OCI-LY7 (cell line): ENCODE measurements at regions not wholly inside any gene's neighbourhood (a gene's known extent, or its start where the extent isn't known, plus 50 kb on each side); places are given as distances from the start of the nearest gene placed in this dataset.

ENCODE experiments used
- BruUV-seq: library from RNA; stranded (reverse); fragments of 400-500 nt; replicated peaks from 2 replicates; lab custom pipeline; 2021; lab: Mats Ljungman, UMichigan
- CTCF ChIA-PET: fragments of 300-600 bp; sonication (Branson Sonifier 250); formaldehyde crosslinking; loops from one replicate; lab custom pipeline; 2022; ENCODE audit warnings: antibody characterized with exemption; ENCODE audit not compliant: unreplicated experiment; lab: Charles Lee
- POLR2A ChIA-PET: fragments of 300-600 bp; sonication (Branson Sonifier 250); formaldehyde crosslinking; loops from one replicate; lab custom pipeline; 2022; ENCODE audit warnings: antibody characterized with exemption; lab: Charles Lee
- DNase-seq: peaks from one replicate; pipeline ENCODE4 v3.0.0-alpha.2; 2015; ENCODE audit warnings: low spot score
- H2AFZ ChIP-seq: fragments of 200-600 bp; sonication (generic), shearing (Covaris generic); 2 replicates; pipeline ENCODE4 v1.6.1; 2014; ENCODE audit warnings: mild to moderate bottlenecking, antibody characterized with exemption, low read length, moderate library complexity
- H3K27ac ChIP-seq: fragments of 200-600 bp; sonication (generic); 2 replicates; pipeline ENCODE4 v1.5.1; 2014; ENCODE audit warnings: mixed run types, low read depth, mild to moderate bottlenecking, moderate library complexity, low read length, inconsistent platforms; ENCODE audit not compliant: poor library complexity, severe bottlenecking
- H3K36me3 ChIP-seq: fragments of 200-600 bp; sonication (generic); 2 replicates; pipeline ENCODE4 v1.6.1; 2014; ENCODE audit warnings: mild to moderate bottlenecking, antibody characterized with exemption, low read length, moderate library complexity, mixed read lengths; ENCODE audit not compliant: insufficient read depth
- H3K4me1 ChIP-seq: fragments of 200-600 bp; sonication (generic); 2 replicates; pipeline ENCODE4 v1.5.1; 2014; ENCODE audit warnings: mild to moderate bottlenecking, low read length; ENCODE audit not compliant: insufficient read depth, poor library complexity, severe bottlenecking
- H3K4me2 ChIP-seq: fragments of 200-600 bp; sonication (generic); 2 replicates; pipeline ENCODE4 v1.6.1; 2014; ENCODE audit warnings: mild to moderate bottlenecking, low read length
- H3K4me3 ChIP-seq: fragments of 200-600 bp; sonication (generic); 2 replicates; pipeline ENCODE4 v1.5.1; 2014; ENCODE audit warnings: mild to moderate bottlenecking, low read depth, low read length; ENCODE audit not compliant: poor library complexity, severe bottlenecking
- H3K79me2 ChIP-seq: fragments of 200-600 bp; sonication (generic); 2 replicates; pipeline ENCODE4 v1.6.1; 2016; ENCODE audit warnings: low read depth, mild to moderate bottlenecking, low read length, moderate library complexity, mixed read lengths; ENCODE audit not compliant: insufficient read depth
- H3K9me2 ChIP-seq: fragments of 200-600 bp; sonication (generic); 2 replicates; pipeline ENCODE4 v1.6.1; 2016; ENCODE audit warnings: mild to moderate bottlenecking, low read length, mixed read lengths; ENCODE audit not compliant: insufficient read depth
- H3K9me3 ChIP-seq: fragments of 200-600 bp; sonication (generic); 2 replicates; pipeline ENCODE4 v1.6.1; 2014; ENCODE audit warnings: mild to moderate bottlenecking, mixed run types, low read length, mixed read lengths
- H4K20me1 ChIP-seq: fragments of 200-600 bp; sonication (generic); 2 replicates; pipeline ENCODE4 v1.6.1; 2014; ENCODE audit warnings: mild to moderate bottlenecking, antibody characterized with exemption, low read length, moderate library complexity, mixed read lengths; ENCODE audit not compliant: insufficient read depth
- EZH2phosphoT487 ChIP-seq: fragments of 200-600 bp; sonication (generic); IDR thresholded peaks from 2 replicates; pipeline ENCODE4 v1.6.1; 2018; ENCODE audit warnings: low read depth, borderline replicate concordance, mild to moderate bottlenecking, mixed run types, antibody characterized with exemption, low read length, moderate library complexity, mixed read lengths
- intact Hi-C: fragments of 100-400 bp; cut with micrococcal nuclease; formaldehyde crosslinking; loops from one replicate; pipeline ENCODE4 v1.10.0; 2022; ENCODE audit not compliant: unreplicated experiment
- TF ChIP-seq, protein P1 (sequence below): fragments of 200-600 bp; sonication (generic); conservative IDR thresholded peaks from 2 replicates; pipeline ENCODE4 v1.5.1; 2014; ENCODE audit warnings: mild to moderate bottlenecking, antibody characterized with exemption, low read length, moderate library complexity, mixed read lengths

DNA sequence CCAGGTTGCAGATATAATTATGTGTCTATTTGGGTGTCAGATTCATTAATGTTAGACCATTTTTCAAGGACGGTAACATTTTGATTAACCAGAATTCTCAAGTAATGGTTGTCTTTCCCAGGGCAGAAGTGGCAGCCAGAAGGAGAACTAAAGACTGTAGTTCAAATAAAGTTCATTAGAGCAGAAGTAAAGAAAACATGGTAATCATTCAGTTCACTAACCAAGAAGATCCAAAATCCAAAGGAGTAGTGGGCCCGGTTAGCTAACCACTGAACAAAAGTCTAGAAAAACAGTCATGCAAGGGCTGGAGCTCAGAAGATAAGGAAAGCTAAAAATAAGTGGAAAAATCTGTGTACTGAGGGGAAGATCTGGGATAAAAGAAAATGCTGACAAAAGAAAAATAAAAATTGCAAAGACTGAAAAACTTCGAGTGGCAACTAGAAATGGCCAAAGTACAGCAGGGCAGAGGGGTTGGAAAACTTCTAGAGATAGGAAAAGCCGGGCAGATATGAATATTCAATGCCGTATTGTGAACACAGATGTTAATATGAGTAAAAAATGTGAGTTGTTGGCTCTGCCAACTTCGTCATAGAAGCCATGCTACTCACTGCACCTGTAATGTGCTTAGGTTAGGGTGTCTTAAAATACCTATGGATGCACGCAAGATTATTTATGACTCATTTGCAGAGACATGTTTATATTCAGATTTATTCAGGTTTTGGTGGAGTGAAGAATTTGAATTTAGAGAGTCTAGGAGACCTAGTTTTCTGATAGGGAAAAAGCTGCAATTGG lies 925.9 kb downstream of the LTN1 start:
- TF ChIP-seq EZH2phosphoT487: no peak
- TF ChIP-seq, protein P1, sequence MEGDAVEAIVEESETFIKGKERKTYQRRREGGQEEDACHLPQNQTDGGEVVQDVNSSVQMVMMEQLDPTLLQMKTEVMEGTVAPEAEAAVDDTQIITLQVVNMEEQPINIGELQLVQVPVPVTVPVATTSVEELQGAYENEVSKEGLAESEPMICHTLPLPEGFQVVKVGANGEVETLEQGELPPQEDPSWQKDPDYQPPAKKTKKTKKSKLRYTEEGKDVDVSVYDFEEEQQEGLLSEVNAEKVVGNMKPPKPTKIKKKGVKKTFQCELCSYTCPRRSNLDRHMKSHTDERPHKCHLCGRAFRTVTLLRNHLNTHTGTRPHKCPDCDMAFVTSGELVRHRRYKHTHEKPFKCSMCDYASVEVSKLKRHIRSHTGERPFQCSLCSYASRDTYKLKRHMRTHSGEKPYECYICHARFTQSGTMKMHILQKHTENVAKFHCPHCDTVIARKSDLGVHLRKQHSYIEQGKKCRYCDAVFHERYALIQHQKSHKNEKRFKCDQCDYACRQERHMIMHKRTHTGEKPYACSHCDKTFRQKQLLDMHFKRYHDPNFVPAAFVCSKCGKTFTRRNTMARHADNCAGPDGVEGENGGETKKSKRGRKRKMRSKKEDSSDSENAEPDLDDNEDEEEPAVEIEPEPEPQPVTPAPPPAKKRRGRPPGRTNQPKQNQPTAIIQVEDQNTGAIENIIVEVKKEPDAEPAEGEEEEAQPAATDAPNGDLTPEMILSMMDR: no peak
- Histone ChIP-seq H3K9me2 (no peaks in the 10 kb centered on the region), H3K9me3 (no peaks in the 10 kb centered on the region), H3K36me3 (no peaks in the 10 kb centered on the region), H2AFZ (peak overlapping the region; percentile 73), H3K27ac (peak overlapping the region; percentile 53), H3K4me3 (no peak overlapping the region), H3K4me2 (peak overlapping the region; percentile 55), H4K20me1 (no peaks in the 10 kb centered on the region), H3K4me1 (peaks cover 49% of the 10 kb centered on the region), H3K79me2 (no peaks in the 10 kb centered on the region)
- DNase-seq: no peak
- ChIA-PET CTCF (no interaction called here), POLR2A (interaction anchor here (0.5 to 1.2 kb wide), 8 partner anchors 11 to 783 kb away, joined by 3 to 4 read pairs (median 3); no protein-coding TSS in a partner anchor)
- no TSS peak for BruUV-seq
- intact Hi-C loops: loop anchor here (10.0 kb wide), 1 partner anchor 268 kb away; no protein-coding TSS in a partner anchor

DNA sequence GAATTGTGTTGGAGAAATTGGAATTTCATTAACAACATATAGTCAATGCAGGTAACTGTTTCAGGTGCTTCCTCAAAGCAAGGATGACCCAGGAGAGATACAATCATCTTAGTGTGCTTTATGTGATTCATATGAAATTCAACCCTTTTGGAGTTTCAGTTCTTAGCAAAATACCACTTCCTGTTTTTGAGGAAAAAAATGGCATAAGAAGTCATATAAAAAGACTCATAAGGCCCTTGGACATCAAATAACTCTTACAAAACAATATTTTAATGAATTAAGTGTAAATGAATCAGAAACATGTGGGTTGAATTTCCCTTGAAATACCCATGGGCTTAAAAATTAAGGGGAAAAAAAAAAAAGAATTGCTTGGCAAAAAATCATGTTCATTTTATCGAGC lies 926.6 kb downstream of the LTN1 start:
- POLR2A ChIA-PET: interaction anchor here (0.6 to 0.8 kb wide), 7 partner anchors 11 to 1413 kb away, joined by 3 to 4 read pairs (median 4); no protein-coding TSS in a partner anchor
- Histone ChIP-seq H4K20me1 (no peaks in the 10 kb centered on the region), H3K27ac (peak overlapping the region; percentile 53), H2AFZ (peak overlapping the region; percentile 73), H3K79me2 (no peaks in the 10 kb centered on the region), H3K9me3 (no peaks in the 10 kb centered on the region), H3K36me3 (no peaks in the 10 kb centered on the region), H3K4me3 (peak overlapping the region; percentile 15), H3K4me1 (peaks cover 49% of the 10 kb centered on the region), H3K4me2 (peak overlapping the region; percentile 55), H3K9me2 (no peaks in the 10 kb centered on the region)
- intact Hi-C loops: loop anchor here (10.0 kb wide), 1 partner anchor 269 kb away; no protein-coding TSS in a partner anchor
- CTCF ChIA-PET: no interaction called here
- no peak for TF ChIP-seq EZH2phosphoT487
- TF ChIP-seq, protein P1: no peak
- DNase-seq: peak; percentile 60
- no TSS peak for BruUV-seq
